ENCODE measurements at regions not wholly inside any gene's neighbourhood (a gene's known extent, or its start where the extent isn't known, plus 50 kb on each side); places are given as distances from the start of the nearest gene placed in this dataset.
A peak's percentile ranks its signal among the peaks of the same experiment; 100 is the strongest.

GRCh38 chr20:22245139-22245538 is 339.2 kb downstream of the FOXA2 start:
- H3K36me3 ChIP-seq (ENCODE audit: control insufficient read depth in 2 of 4, insufficient read depth in 4 of 4, low read length in 3 of 4) = no peaks in the 10 kb centered on the region
- no peak overlapping the region for H3K4me2 ChIP-seq (ENCODE audit: insufficient read depth in 1 of 2, low read depth in 2 of 2, low read length in 2 of 2)
- no peaks in the 10 kb centered on the region for H3K4me1 ChIP-seq (replicated peaks in 1 of 4; ENCODE audit: control insufficient read depth in 3 of 4, insufficient read depth in 4 of 4, low read length in 3 of 4)
- no peaks in the 10 kb centered on the region for H4K20me1 ChIP-seq (replicated peaks in 1 of 2; ENCODE audit: control insufficient read depth in 1 of 2, insufficient read depth in 2 of 2, low read length in 2 of 2)
- H3K14ac ChIP-seq (ENCODE audit: insufficient read length) = no peak overlapping the region
- DNase-seq (ENCODE audit: low read depth in 1 of 2, low spot score in 2 of 2) (no peak), FAIRE-seq (no peak)
- WGBS, 2 experiments (ENCODE audit: extremely low coverage in 1 of 2, insufficient coverage in 1 of 2, insufficient read length in 1 of 2, insufficient replicate concordance in 2 of 2, low coverage in 1 of 2, low lambda C conversion rate in 2 of 2, missing lambda C conversion rate in 1 of 2) = 87% methylated on average over 3 of the region's 3 CpGs; no CpG with 5 or more reads in 1 of the 2 experiments
- no peak overlapping the region for H2AK5ac ChIP-seq (ENCODE audit: low read depth, low read length)
- H3K23ac ChIP-seq (ENCODE audit: insufficient read length) = no peak overlapping the region
- H2BK12ac ChIP-seq (ENCODE audit: low read depth, low read length) = no peak overlapping the region
- H2BK20ac ChIP-seq (ENCODE audit: low read length) = no peak overlapping the region
- no peak overlapping the region for H4K5ac ChIP-seq (ENCODE audit: insufficient read length, low read depth, low read length)
- no peak overlapping the region for H2BK120ac ChIP-seq (replicated peaks; ENCODE audit: low read depth, low read length)
- H2BK15ac ChIP-seq (ENCODE audit: low read length) = no peak overlapping the region
- H3K4me3 ChIP-seq (ENCODE audit: extremely low read depth in 1 of 4, insufficient read depth in 2 of 4, low read depth in 3 of 4, low read length in 4 of 4) = no peak overlapping the region
- ChIA-PET POLR2A (ENCODE audit: partially characterized antibody) (no interaction called here), CTCF (ENCODE audit: partially characterized antibody) (interaction anchor here (1.0 to 2.0 kb wide), 3 partner anchors 66 to 140 kb away, joined by 3 to 5 read pairs (median 3); no protein-coding TSS in a partner anchor)
- H3K18ac ChIP-seq (ENCODE audit: extremely low read depth, low read length) = no peak overlapping the region
- H3K79me2 ChIP-seq (ENCODE audit: control insufficient read depth in 1 of 2, insufficient read depth in 2 of 2, low read length in 2 of 2) = no peaks in the 10 kb centered on the region
- no peak overlapping the region for H3K9ac ChIP-seq (replicated peaks in 1 of 4; ENCODE audit: extremely low read depth in 1 of 4, low read depth in 3 of 4, low read length in 3 of 4)
- H3K79me1 ChIP-seq (ENCODE audit: low read depth, low read length) = no peaks in the 10 kb centered on the region
- H2BK5ac ChIP-seq (ENCODE audit: low read depth, low read length) = no peak overlapping the region
- no peak overlapping the region for H3K56ac ChIP-seq (replicated peaks; ENCODE audit: insufficient read length, low read depth, low read length)
- no peaks in the 10 kb centered on the region for H3K23me2 ChIP-seq (ENCODE audit: low read depth, low read length)
- no peak overlapping the region for H4K8ac ChIP-seq (ENCODE audit: extremely low read depth, insufficient read depth, low read length)
- H3K27ac ChIP-seq (ENCODE audit: low read depth, low read length) = no peak overlapping the region
- no peak overlapping the region for H3K4ac ChIP-seq (replicated peaks; ENCODE audit: insufficient read length, low read depth, low read length)
- no peaks in the 10 kb centered on the region for H3K27me3 ChIP-seq (replicated peaks in 1 of 4; ENCODE audit: control insufficient read depth in 3 of 4, extremely low read depth in 1 of 4, insufficient read depth in 3 of 4, low read length in 3 of 4)
- no peaks in the 10 kb centered on the region for H3K9me3 ChIP-seq (ENCODE audit: insufficient read depth in 2 of 2, low read depth in 1 of 2, low read length in 1 of 2)
- H2AFZ ChIP-seq (ENCODE audit: low read length) = peak overlapping the region; percentile 71; the same call in 1 of the 2 replicates
- no peak overlapping the region for H4K91ac ChIP-seq (replicated peaks; ENCODE audit: insufficient read length, low read length)
- no peak for TF ChIP-seq HDAC2 (IDR thresholded peaks at IDR 0.05; ENCODE audit: borderline replicate concordance in 1 of 2, low read depth in 2 of 2, low read length in 2 of 2)
- no peak for TF ChIP-seq TBP (IDR thresholded peaks at IDR 0.05; ENCODE audit: low read depth, low read length)
- no peak for TF ChIP-seq ASH2L (IDR thresholded peaks at IDR 0.05; ENCODE audit: low read length)
- no peak for TF ChIP-seq JUND (IDR thresholded peaks at IDR 0.05; ENCODE audit: low read length)

All from H1 (cell line).